DND-41 (cell line): ENCODE measurements at regions not wholly inside any gene's neighbourhood (a gene's known extent, or its start where the extent isn't known, plus 50 kb on each side); places are given as distances from the start of the nearest gene placed in this dataset.

Experiments
- ATAC-seq: fragments of 200-7000 bp; cut with Tn5 transposase; 3 replicates; pipeline ENCODE4 v1.9.1; 2021; ENCODE audit warnings: low read depth; ENCODE audit not compliant: insufficient read depth
- DNase-seq: peaks from one replicate; pipeline ENCODE4 v3.0.0-alpha.2; 2020
- H2AFZ ChIP-seq: 2 replicates; pipeline ENCODE4 v1.6.0; 2012; ENCODE audit warnings: low read depth, low read length
- H3K27ac ChIP-seq: 2 replicates; pipeline ENCODE4 v1.5.1; 2012; ENCODE audit warnings: low read length, inconsistent platforms
- H3K27me3 ChIP-seq: fragments of 200-600 bp; sonication (generic); 2 replicates; pipeline ENCODE4 v1.6.0; 2012; ENCODE audit warnings: low read length, mild to moderate bottlenecking, inconsistent platforms; ENCODE audit not compliant: insufficient read depth, poor library complexity
- H3K36me3 ChIP-seq: 2 replicates; pipeline ENCODE4 v1.5.1; 2012; ENCODE audit warnings: low read length, inconsistent platforms; ENCODE audit not compliant: insufficient read depth
- H3K4me1 ChIP-seq: 2 replicates; pipeline ENCODE4 v1.5.1; 2012; ENCODE audit warnings: mild to moderate bottlenecking, low read length; ENCODE audit not compliant: insufficient read depth
- H3K4me2 ChIP-seq: 2 replicates; pipeline ENCODE4 v1.6.0; 2012; ENCODE audit warnings: mild to moderate bottlenecking, moderate library complexity, low read length, inconsistent platforms; ENCODE audit not compliant: insufficient read depth
- H3K4me3 ChIP-seq, 2 experiments: fragments of 200-600 bp in 1 of 2; shearing (Covaris generic) in 1 of 2; 2 replicates each; pipeline ENCODE4 v1.5.1; 2012 to 2016; ENCODE audit warnings: inconsistent platforms in 2 of 2, low read length in 2 of 2, mild to moderate bottlenecking in 2 of 2, low read depth in 1 of 2, moderate library complexity in 1 of 2
- H3K79me2 ChIP-seq: 2 replicates; pipeline ENCODE4 v1.6.0; 2012; ENCODE audit warnings: low read length, inconsistent platforms; ENCODE audit not compliant: insufficient read depth
- H3K9ac ChIP-seq: 2 replicates; pipeline ENCODE4 v1.6.0; 2012; ENCODE audit warnings: low read depth, mild to moderate bottlenecking, inconsistent platforms, low read length, moderate library complexity
- H3K9me3 ChIP-seq: 2 replicates; pipeline ENCODE4 v1.5.1; 2012; ENCODE audit warnings: low read length, moderate library complexity, mild to moderate bottlenecking, inconsistent platforms; ENCODE audit not compliant: insufficient read depth, severe bottlenecking
- H4K20me1 ChIP-seq: 2 replicates; pipeline ENCODE4 v1.6.0; 2012; ENCODE audit warnings: low read length; ENCODE audit not compliant: insufficient read depth
- CTCF ChIP-seq: IDR thresholded peaks from 2 replicates; pipeline ENCODE4 v1.5.1; 2012; ENCODE audit warnings: borderline replicate concordance, low read length, moderate library complexity, mild to moderate bottlenecking; ENCODE audit not compliant: poor library complexity, severe bottlenecking; ENCODE audit errors: extremely low read depth
- EZH2 ChIP-seq: IDR thresholded peaks from 3 replicates; pipeline ENCODE4 v1.6.1; 2012; ENCODE audit warnings: borderline replicate concordance, low read depth, mild to moderate bottlenecking, moderate library complexity, low read length, inconsistent platforms; ENCODE audit not compliant: severe bottlenecking

DNA sequence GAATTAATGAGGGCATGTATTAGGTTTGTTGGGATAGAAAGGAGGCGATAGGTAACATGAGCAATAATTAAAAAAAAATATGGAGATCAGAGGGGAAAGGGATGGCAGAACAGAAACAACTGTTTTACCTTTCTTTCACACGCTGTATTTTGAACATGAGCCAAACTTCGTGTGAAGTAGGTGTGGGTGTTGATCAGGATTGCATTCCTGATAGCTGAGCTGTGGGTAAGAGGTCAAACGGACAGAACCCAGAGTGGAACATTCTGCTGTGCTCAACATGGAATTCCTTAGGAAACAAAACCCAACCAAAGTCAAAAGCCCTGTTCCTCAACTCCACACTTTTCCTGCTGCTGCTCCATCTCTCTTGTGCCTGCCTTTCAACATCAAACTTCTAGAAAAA is 162.5 kb upstream of the CASK start:
- Histone ChIP-seq H3K9me3 (no peaks in the 10 kb centered on the region), H3K4me2 (no peak overlapping the region), H2AFZ (0 out of 2 replicates have a peak overlapping the region, but pooled peaks have one; percentile 10), H3K27ac (no peak overlapping the region), H3K4me1 (no peaks in the 10 kb centered on the region), H4K20me1 (no peaks in the 10 kb centered on the region), H3K4me3 (no peak overlapping the region), H3K79me2 (no peaks in the 10 kb centered on the region), H3K9ac (no peak overlapping the region), H3K36me3 (no peaks in the 10 kb centered on the region), H3K27me3 (no peaks in the 10 kb centered on the region)
- ATAC-seq, result no peak
- DNase-seq, result no peak
- TF ChIP-seq EZH2 (no peak), CTCF (no peak)

DNA sequence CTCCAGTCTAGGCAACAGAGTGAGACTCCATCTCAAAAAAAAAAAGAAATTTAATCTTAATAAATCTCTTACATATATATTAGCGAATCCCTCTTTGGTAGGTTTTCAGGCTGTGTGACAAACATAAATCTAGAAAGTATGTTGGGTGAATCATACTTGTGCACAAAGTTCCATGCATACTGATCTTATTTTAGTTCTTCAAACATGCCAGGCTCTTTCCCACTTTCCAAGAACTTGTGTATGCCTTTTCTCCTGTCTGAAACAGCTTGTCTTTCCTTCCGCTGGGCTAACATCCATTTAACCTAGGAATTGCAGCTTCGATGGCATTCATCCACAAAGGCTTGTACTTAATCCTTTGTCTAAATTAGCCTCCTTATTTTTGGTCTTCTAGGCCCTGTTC is 156.6 kb upstream of the CASK start:
- no peak overlapping the region for H3K4me2 ChIP-seq
- H3K4me1 ChIP-seq, result peaks cover 10% of the 10 kb centered on the region
- TF ChIP-seq CTCF, result no peak
- TF ChIP-seq EZH2, result no peak
- DNase-seq (no peak), ATAC-seq (no peak)
- H3K79me2 ChIP-seq, result no peaks in the 10 kb centered on the region
- no peak overlapping the region for H3K9ac ChIP-seq
- H4K20me1 ChIP-seq, result no peaks in the 10 kb centered on the region
- no peaks in the 10 kb centered on the region for H3K9me3 ChIP-seq
- no peak overlapping the region for H2AFZ ChIP-seq
- H3K27ac ChIP-seq, result no peak overlapping the region
- H3K4me3 ChIP-seq, result no peak overlapping the region
- H3K36me3 ChIP-seq, result no peaks in the 10 kb centered on the region
- H3K27me3 ChIP-seq, result no peaks in the 10 kb centered on the region

DNA sequence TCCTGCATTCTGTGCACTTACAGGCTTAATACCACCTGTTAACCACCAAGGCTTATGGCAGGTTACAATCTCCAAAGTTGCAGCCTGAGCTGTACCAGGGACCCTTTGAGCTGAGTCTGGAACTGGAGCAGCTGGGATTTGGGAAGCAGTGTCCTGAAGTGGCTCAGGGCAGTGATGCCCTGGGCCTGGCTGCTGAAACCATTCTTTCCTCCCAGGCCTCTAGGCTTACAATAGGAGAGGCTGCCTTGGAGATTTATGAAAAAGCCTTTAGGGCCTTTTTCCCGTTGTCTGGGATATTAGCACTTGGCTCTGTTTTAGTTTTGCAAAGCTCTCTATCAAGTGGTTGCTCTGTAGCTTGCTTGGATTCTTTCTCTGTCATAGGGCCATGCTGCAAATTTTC is 154.3 kb upstream of the CASK start:
- Histone ChIP-seq H3K36me3 (no peaks in the 10 kb centered on the region), H3K4me2 (no peak overlapping the region), H3K4me1 (peaks cover 10% of the 10 kb centered on the region), H3K79me2 (no peaks in the 10 kb centered on the region), H3K9me3 (no peaks in the 10 kb centered on the region), H3K9ac (no peak overlapping the region), H3K4me3 (no peak overlapping the region), H4K20me1 (no peaks in the 10 kb centered on the region), H2AFZ (no peak overlapping the region), H3K27me3 (no peaks in the 10 kb centered on the region), H3K27ac (no peak overlapping the region)
- no peak for TF ChIP-seq CTCF
- TF ChIP-seq EZH2, result no peak
- ATAC-seq (no peak), DNase-seq (no peak)

DNA sequence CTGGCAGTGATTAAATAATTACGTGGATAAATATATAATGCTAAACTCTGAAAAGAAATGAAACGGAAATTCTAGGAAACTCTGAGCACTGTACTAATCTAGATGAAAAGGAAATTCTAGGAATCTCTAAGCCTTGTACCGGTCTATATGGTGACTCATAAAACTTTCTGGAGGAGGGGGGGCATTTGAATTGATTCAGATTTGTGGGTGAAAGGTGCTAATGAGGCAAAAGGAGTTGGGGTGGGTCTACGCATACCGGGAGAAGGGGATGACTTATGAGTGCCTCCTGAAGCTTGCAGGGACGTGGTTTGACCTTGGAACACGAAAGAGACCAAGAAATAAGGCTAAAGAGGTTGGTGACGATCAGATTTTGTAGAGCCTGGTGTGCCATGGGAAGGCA is 151.7 kb upstream of the CASK start:
- Histone ChIP-seq H3K4me3 (no peak overlapping the region), H3K9ac (no peak overlapping the region), H3K36me3 (no peaks in the 10 kb centered on the region), H2AFZ (no peak overlapping the region), H3K4me1 (peaks cover 10% of the 10 kb centered on the region), H3K79me2 (no peaks in the 10 kb centered on the region), H3K9me3 (no peaks in the 10 kb centered on the region), H3K27me3 (no peaks in the 10 kb centered on the region), H3K27ac (no peak overlapping the region), H4K20me1 (no peaks in the 10 kb centered on the region), H3K4me2 (no peak overlapping the region)
- ATAC-seq, result peak; percentile 40; the same call in 2 of the 3 replicates
- DNase-seq, result peak; percentile 16
- TF ChIP-seq CTCF, result no peak
- no peak for TF ChIP-seq EZH2
